ENCODE measurements at regions not wholly inside any gene's neighbourhood (a gene's known extent, or its start where the extent isn't known, plus 50 kb on each side); places are given as distances from the start of the nearest gene placed in this dataset.
A peak's percentile ranks its signal among the peaks of the same experiment; 100 is the strongest.

- TF ChIP-seq TAF1 (IDR thresholded peaks at IDR 0.05; ENCODE audit: low read depth) (no peak), RAD21 (IDR thresholded peaks at IDR 0.05; ENCODE audit: low read depth) (peak; percentile 47; the same call in 1 of the 2 replicates), EGR1 (IDR thresholded peaks at IDR 0.05) (no peak), CEBPB (IDR thresholded peaks at IDR 0.05) (no peak), TCF12 (IDR thresholded peaks at IDR 0.05; ENCODE audit: low read depth) (no peak)
Observed at GRCh38 chr6:9540534-9541126, 874.2 kb downstream of the TFAP2A start.

DNA sequence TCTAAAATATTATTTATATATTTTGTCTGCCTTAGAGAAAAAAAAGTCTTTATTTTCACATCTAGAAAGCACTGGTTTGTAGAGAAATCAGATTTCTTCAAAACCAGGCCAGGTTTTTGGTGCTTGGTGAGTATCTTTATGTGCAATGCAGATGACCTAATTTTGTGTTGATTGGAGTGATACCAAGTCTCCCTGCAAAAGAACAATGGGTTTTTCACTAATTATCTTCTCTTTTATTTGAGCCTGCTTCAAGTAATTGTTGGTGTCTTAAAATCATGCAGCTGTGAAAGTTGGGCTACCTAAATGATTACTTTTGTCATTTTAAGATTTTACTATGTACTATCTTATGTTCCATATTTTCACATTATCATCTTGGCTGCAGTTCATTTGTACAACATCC, 874.7 kb downstream of the TFAP2A start:
- TF ChIP-seq NFIC (IDR thresholded peaks at IDR 0.05) (no peak), TCF12 (IDR thresholded peaks at IDR 0.05; ENCODE audit: low read depth) (no peak), USF1 (IDR thresholded peaks at IDR 0.05) (no peak)

DNA sequence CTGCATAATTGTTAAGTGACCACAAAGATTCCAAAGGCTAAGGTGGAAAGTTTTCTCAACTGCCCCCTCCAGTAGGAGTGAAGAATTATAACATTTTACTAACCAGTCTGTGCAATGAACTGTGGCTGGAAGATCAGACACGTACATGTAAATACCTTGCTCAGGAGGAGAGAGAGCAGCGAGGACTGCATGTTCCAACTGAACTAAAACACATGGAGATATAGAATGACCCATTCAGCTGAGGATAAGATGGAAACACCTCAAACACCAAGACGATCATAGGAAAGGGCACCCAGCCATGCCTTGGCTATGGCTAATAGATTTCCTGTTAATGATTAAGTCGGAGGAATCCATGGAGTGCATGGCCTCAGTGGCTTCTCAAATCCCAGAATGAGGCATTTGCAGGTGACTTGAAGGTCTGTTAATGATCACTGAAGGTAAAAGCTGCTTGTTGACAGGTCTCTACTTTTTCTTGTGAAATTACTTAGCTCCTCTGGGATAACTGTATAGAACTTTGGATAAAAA, 875.6 kb downstream of the TFAP2A start:
- TF ChIP-seq USF1 (IDR thresholded peaks at IDR 0.05) (no peak), EGR1 (IDR thresholded peaks at IDR 0.05) (no peak), TAF1 (IDR thresholded peaks at IDR 0.05; ENCODE audit: low read depth) (no peak), YY1 (IDR thresholded peaks at IDR 0.05; ENCODE audit: low read depth) (no peak), FOXM1 (IDR thresholded peaks at IDR 0.05; ENCODE audit: borderline replicate concordance, low read depth) (no peak), EP300 (IDR thresholded peaks at IDR 0.05; ENCODE audit: borderline replicate concordance) (no peak), ZBTB7A (IDR thresholded peaks at IDR 0.05; ENCODE audit: low read depth) (no peak), TEAD4 (IDR thresholded peaks at IDR 0.05) (no peak), REST (IDR thresholded peaks at IDR 0.05; ENCODE audit: low read depth) (no peak), CEBPB (IDR thresholded peaks at IDR 0.05) (no peak), TCF12 (IDR thresholded peaks at IDR 0.05; ENCODE audit: low read depth) (no peak), CREB1 (IDR thresholded peaks at IDR 0.05; ENCODE audit: low read depth) (no peak), NFIC (IDR thresholded peaks at IDR 0.05) (no peak), RAD21 (IDR thresholded peaks at IDR 0.05; ENCODE audit: low read depth) (no peak)
- TF ChIP-seq, protein P1, sequence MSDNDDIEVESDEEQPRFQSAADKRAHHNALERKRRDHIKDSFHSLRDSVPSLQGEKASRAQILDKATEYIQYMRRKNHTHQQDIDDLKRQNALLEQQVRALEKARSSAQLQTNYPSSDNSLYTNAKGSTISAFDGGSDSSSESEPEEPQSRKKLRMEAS (IDR thresholded peaks at IDR 0.05): no peak

DNA sequence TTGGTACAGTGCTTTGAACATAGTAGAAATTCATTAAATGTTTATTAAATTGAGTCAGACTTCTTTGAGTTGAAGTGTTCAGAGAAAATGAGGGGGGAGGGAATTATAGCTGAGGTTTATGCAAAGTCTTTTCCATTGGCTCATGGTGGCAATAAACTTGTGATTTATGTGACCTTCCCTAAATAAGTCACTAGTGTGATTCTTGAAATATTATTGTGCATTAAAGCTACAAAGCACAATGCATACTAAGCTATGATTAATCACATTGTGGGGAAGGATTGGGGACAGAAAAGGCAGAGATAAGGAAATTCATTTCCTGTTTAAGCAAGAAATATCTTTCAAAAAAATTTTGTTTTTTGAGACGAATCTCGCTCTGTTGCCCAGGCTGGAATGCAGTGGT, 877.5 kb downstream of the TFAP2A start:
- no peak for TF ChIP-seq RAD21 (IDR thresholded peaks at IDR 0.05; ENCODE audit: low read depth)
- TF ChIP-seq CEBPB (IDR thresholded peaks at IDR 0.05): no peak
- no peak for TF ChIP-seq USF1 (IDR thresholded peaks at IDR 0.05)
- no peak for TF ChIP-seq YY1 (IDR thresholded peaks at IDR 0.05; ENCODE audit: low read depth)
- no peak for TF ChIP-seq FOXM1 (IDR thresholded peaks at IDR 0.05; ENCODE audit: borderline replicate concordance, low read depth)
- no peak for TF ChIP-seq TCF12 (IDR thresholded peaks at IDR 0.05; ENCODE audit: low read depth)
- TF ChIP-seq TAF1 (IDR thresholded peaks at IDR 0.05; ENCODE audit: low read depth): no peak
- TF ChIP-seq EGR1 (IDR thresholded peaks at IDR 0.05): no peak
- no peak for TF ChIP-seq TEAD4 (IDR thresholded peaks at IDR 0.05)
- no peak for TF ChIP-seq EP300 (IDR thresholded peaks at IDR 0.05; ENCODE audit: borderline replicate concordance)
- no peak for TF ChIP-seq NFIC (IDR thresholded peaks at IDR 0.05)
- no peak for TF ChIP-seq ZBTB7A (IDR thresholded peaks at IDR 0.05; ENCODE audit: low read depth)
- TF ChIP-seq REST (IDR thresholded peaks at IDR 0.05; ENCODE audit: low read depth): no peak
- TF ChIP-seq CREB1 (IDR thresholded peaks at IDR 0.05; ENCODE audit: low read depth): no peak
- TF ChIP-seq, protein P1 (IDR thresholded peaks at IDR 0.05): no peak

GRCh38 chr6:9535106-9535505, 879.8 kb downstream of the TFAP2A start:
- TF ChIP-seq YY1 (IDR thresholded peaks at IDR 0.05; ENCODE audit: low read depth): no peak
- TF ChIP-seq ZBTB7A (IDR thresholded peaks at IDR 0.05; ENCODE audit: low read depth): no peak
- TF ChIP-seq CEBPB (IDR thresholded peaks at IDR 0.05): no peak

Measured in Ishikawa (cell line).